PC-3 (cell line): ENCODE measurements at regions not wholly inside any gene's neighbourhood (a gene's known extent, or its start where the extent isn't known, plus 50 kb on each side); places are given as distances from the start of the nearest gene placed in this dataset.

Experiments
- ATAC-seq: fragments of 200-7000 bp; cut with Tn5 transposase; 2 replicates; pipeline ENCODE4 v1.9.1; 2020; ENCODE audit warnings: mild to moderate bottlenecking, moderate library complexity
- BruUV-seq: library from RNA; stranded (reverse); fragments of 400-500 nt; replicated peaks from 2 replicates; lab custom pipeline; 2021; lab: Mats Ljungman, UMichigan
- CTCF ChIA-PET: fragments of 300-600 bp; sonication (Branson Sonifier 250); formaldehyde crosslinking; loops from one replicate; lab custom pipeline; 2022; ENCODE audit warnings: antibody characterized with exemption; lab: Charles Lee
- POLR2A ChIA-PET: fragments of 300-600 bp; sonication (Branson Sonifier 250); formaldehyde crosslinking; loops from one replicate; lab custom pipeline; 2022; ENCODE audit warnings: antibody characterized with exemption; ENCODE audit not compliant: unreplicated experiment; lab: Charles Lee
- DNase-seq: peaks from one replicate; pipeline ENCODE4 v3.0.0-alpha.2; 2015
- H2AFZ ChIP-seq: fragments of 300-600 bp; sonication (generic); 2 replicates; pipeline ENCODE4 v1.6.0; 2016; ENCODE audit warnings: antibody characterized with exemption, low read length
- H3F3A ChIP-seq: fragments of 300-600 bp; sonication (generic); one replicate; pipeline ENCODE4 v1.6.0; 2017; ENCODE audit warnings: antibody characterized with exemption, low read length, control low read depth, mild to moderate bottlenecking; ENCODE audit not compliant: unreplicated experiment
- H3K27ac ChIP-seq: fragments of 300-600 bp; sonication (generic); 2 replicates; pipeline ENCODE4 v1.5.1; 2016; ENCODE audit warnings: mild to moderate bottlenecking, low read length
- H3K27me3 ChIP-seq: fragments of 300-600 bp; sonication (generic); 2 replicates; pipeline ENCODE4 v1.6.1; 2016; ENCODE audit warnings: low read length, mixed read lengths
- H3K36me3 ChIP-seq: fragments of 300-600 bp; sonication (generic); 2 replicates; pipeline ENCODE4 v1.6.1; 2016; ENCODE audit warnings: low read depth, mixed run types, low read length, mixed read lengths
- H3K4me1 ChIP-seq: fragments of 300-600 bp; sonication (generic); 2 replicates; pipeline ENCODE4 v1.5.1; 2016; ENCODE audit warnings: low read length; ENCODE audit not compliant: insufficient read depth
- H3K4me2 ChIP-seq: fragments of 300-600 bp; sonication (generic); 2 replicates; pipeline ENCODE4 v1.6.0; 2016; ENCODE audit warnings: low read length
- H3K4me3 ChIP-seq: fragments of 300-600 bp; sonication (generic); 2 replicates; pipeline ENCODE4 v1.5.1; 2016; ENCODE audit warnings: mild to moderate bottlenecking, low read length, mixed read lengths
- H3K79me2 ChIP-seq: fragments of 300-600 bp; sonication (generic); 2 replicates; pipeline ENCODE4 v1.6.1; 2017; ENCODE audit warnings: low read length, mixed read lengths
- H3K9ac ChIP-seq: fragments of 300-600 bp; sonication (generic); 2 replicates; pipeline ENCODE4 v1.6.0; 2016; ENCODE audit warnings: mild to moderate bottlenecking, low read length
- H3K9me2 ChIP-seq: fragments of 300-600 bp; sonication (generic); replicated peaks from 2 replicates; pipeline ENCODE4 v1.6.1; 2016; ENCODE audit warnings: mixed run types, low read length, mixed read lengths
- H3K9me3 ChIP-seq: fragments of 300-600 bp; sonication (generic); 2 replicates; pipeline ENCODE4 v1.6.1; 2016; ENCODE audit warnings: low read length, mixed read lengths
- H4K20me1 ChIP-seq: fragments of 300-600 bp; sonication (generic); 2 replicates; pipeline ENCODE4 v1.6.1; 2016; ENCODE audit warnings: low read length, mixed read lengths
- CTCF ChIP-seq: fragments of 300-600 bp; sonication (generic); conservative IDR thresholded peaks from 2 replicates; pipeline ENCODE4 v1.5.1; 2017; ENCODE audit warnings: antibody characterized with exemption, low read depth, mild to moderate bottlenecking, low read length
- EZH2 ChIP-seq: fragments of 300-600 bp; sonication (generic); IDR thresholded peaks from one replicate; pipeline ENCODE4 v1.6.1; 2017; ENCODE audit warnings: antibody characterized with exemption, mild to moderate bottlenecking, low read length; ENCODE audit not compliant: unreplicated experiment
- EZH2phosphoT487 ChIP-seq: fragments of 300-600 bp; sonication (generic); IDR thresholded peaks from 2 replicates; pipeline ENCODE4 v1.6.1; 2018; ENCODE audit warnings: mild to moderate bottlenecking, antibody characterized with exemption, low read length, borderline replicate concordance
- intact Hi-C: fragments of 100-400 bp; cut with micrococcal nuclease; formaldehyde crosslinking; loops from 2 replicates; pipeline ENCODE4 v1.9.0; 2023

GRCh38 chr6:141701732-141702131 lies 431.0 kb upstream of the GJE1 start:
- no peak overlapping the region for H3K4me2 ChIP-seq
- H3K9me3 ChIP-seq, result no peaks in the 10 kb centered on the region
- no peak overlapping the region for H2AFZ ChIP-seq
- no peaks in the 10 kb centered on the region for H3K4me1 ChIP-seq
- H3K9me2 ChIP-seq, result no peaks in the 10 kb centered on the region
- intact Hi-C loops, result no loop called here
- H3K9ac ChIP-seq, result no peak overlapping the region
- no peaks in the 10 kb centered on the region for H3F3A ChIP-seq
- ATAC-seq (no peak), DNase-seq (no peak)
- H3K4me3 ChIP-seq, result no peak overlapping the region
- BruUV-seq, result no TSS peak
- ChIA-PET CTCF (no interaction called here), POLR2A (no interaction called here)
- no peaks in the 10 kb centered on the region for H3K27me3 ChIP-seq
- TF ChIP-seq EZH2, result no peak
- no peak for TF ChIP-seq EZH2phosphoT487
- no peak for TF ChIP-seq CTCF
- H4K20me1 ChIP-seq, result no peaks in the 10 kb centered on the region
- H3K27ac ChIP-seq, result no peak overlapping the region
- no peaks in the 10 kb centered on the region for H3K36me3 ChIP-seq
- no peaks in the 10 kb centered on the region for H3K79me2 ChIP-seq

- Histone ChIP-seq H3K27ac (no peak overlapping the region), H3K4me1 (no peaks in the 10 kb centered on the region), H3K27me3 (no peaks in the 10 kb centered on the region), H3K9me3 (no peaks in the 10 kb centered on the region), H3K9me2 (no peaks in the 10 kb centered on the region), H3K4me2 (no peak overlapping the region), H4K20me1 (no peaks in the 10 kb centered on the region), H3F3A (no peaks in the 10 kb centered on the region), H3K9ac (no peak overlapping the region), H3K79me2 (no peaks in the 10 kb centered on the region), H3K36me3 (no peaks in the 10 kb centered on the region), H2AFZ (no peak overlapping the region), H3K4me3 (no peak overlapping the region)
- intact Hi-C loops, result no loop called here
- DNase-seq (no peak), ATAC-seq (no peak)
- CTCF ChIA-PET, result no interaction called here
- BruUV-seq, result no TSS peak
- TF ChIP-seq CTCF (no peak), EZH2phosphoT487 (no peak), EZH2 (no peak)
- POLR2A ChIA-PET, result no interaction called here
These were observed 431.9 kb upstream of the GJE1 start for GRCh38 chr6:141700819-141701218.

GRCh38 chr6:141688916-141689315 lies 443.8 kb upstream of the GJE1 start:
- ChIA-PET POLR2A (no interaction called here), CTCF (no interaction called here)
- no peaks in the 10 kb centered on the region for H3K9me2 ChIP-seq
- H3F3A ChIP-seq, result no peaks in the 10 kb centered on the region
- TF ChIP-seq EZH2phosphoT487, result no peak
- TF ChIP-seq CTCF, result no peak
- no peak for TF ChIP-seq EZH2
- H3K9me3 ChIP-seq, result no peaks in the 10 kb centered on the region
- H3K4me1 ChIP-seq, result no peaks in the 10 kb centered on the region
- ATAC-seq (no peak), DNase-seq (no peak)
- H3K27me3 ChIP-seq, result no peaks in the 10 kb centered on the region
- no peak overlapping the region for H2AFZ ChIP-seq
- no peaks in the 10 kb centered on the region for H4K20me1 ChIP-seq
- no peak overlapping the region for H3K27ac ChIP-seq
- no peak overlapping the region for H3K4me3 ChIP-seq
- no peak overlapping the region for H3K4me2 ChIP-seq
- H3K9ac ChIP-seq, result no peak overlapping the region
- BruUV-seq, result no TSS peak
- intact Hi-C loops, result no loop called here
- no peaks in the 10 kb centered on the region for H3K36me3 ChIP-seq
- H3K79me2 ChIP-seq, result no peaks in the 10 kb centered on the region
